IMR-90 (cell line): ENCODE measurements at regions not wholly inside any gene's neighbourhood (a gene's known extent, or its start where the extent isn't known, plus 50 kb on each side); places are given as distances from the start of the nearest gene placed in this dataset.

Experiments used
- ATAC-seq: fragments of 200-7000 bp; cut with Tn5 transposase; 2 replicates; pipeline ENCODE4 v1.9.1; 2020; ENCODE audit warnings: low read depth, mild to moderate bottlenecking, moderate library complexity
- BruUV-seq: library from RNA; stranded (reverse); fragments of 400-500 nt; replicated peaks from 2 replicates; lab custom pipeline; 2021; lab: Mats Ljungman, UMichigan
- CTCF ChIA-PET: fragments of 300-600 bp; formaldehyde crosslinking; extraction: SDS; loops from one replicate; lab custom pipeline; 2021; ENCODE audit warnings: antibody characterized with exemption; lab: Yijun Ruan, JAX
- POLR2A ChIA-PET: fragments of 300-600 bp; sonication (Branson Sonifier 250); formaldehyde crosslinking; loops from one replicate; lab custom pipeline; 2022; ENCODE audit warnings: antibody characterized with exemption; ENCODE audit not compliant: unreplicated experiment; lab: Charles Lee
- DNase-seq: peaks from one replicate; pipeline ENCODE4 v3.0.0; 2013
- H2AFZ ChIP-seq: replicated peaks from 2 replicates; pipeline ENCODE3; 2013; ENCODE audit warnings: low read length, mild to moderate bottlenecking; ENCODE audit not compliant: poor library complexity
- H2AK5ac ChIP-seq: 2 replicates; pipeline ENCODE4 v1.6.1; 2013; ENCODE audit warnings: low read depth, low read length, inconsistent platforms
- H2AK9ac ChIP-seq: replicated peaks from 2 replicates; pipeline ENCODE3; 2013; ENCODE audit warnings: mild to moderate bottlenecking, low read depth, low read length, moderate library complexity; ENCODE audit not compliant: poor library complexity
- H2BK120ac ChIP-seq: 2 replicates; pipeline ENCODE4 v1.6.1; 2013; ENCODE audit warnings: low read depth, low read length, inconsistent platforms
- H2BK15ac ChIP-seq: 3 replicates; pipeline ENCODE4 v1.6.1; 2013; ENCODE audit warnings: low read depth, low read length, inconsistent platforms
- H2BK20ac ChIP-seq: 2 replicates; pipeline ENCODE4 v1.6.1; 2013; ENCODE audit warnings: low read depth, mild to moderate bottlenecking, inconsistent platforms, low read length, moderate library complexity
- H2BK5ac ChIP-seq: 2 replicates; pipeline ENCODE4 v1.6.1; 2013; ENCODE audit warnings: mild to moderate bottlenecking, low read depth, low read length, inconsistent platforms; ENCODE audit not compliant: poor library complexity, severe bottlenecking
- H3K14ac ChIP-seq: replicated peaks from 2 replicates; pipeline ENCODE4 v1.6.1; 2013; ENCODE audit warnings: low read depth, low read length, inconsistent platforms
- H3K18ac ChIP-seq: 2 replicates; pipeline ENCODE4 v1.6.1; 2013; ENCODE audit warnings: low read depth, low read length, control low read depth
- H3K23ac ChIP-seq: 2 replicates; pipeline ENCODE4 v1.6.1; 2013; ENCODE audit warnings: low read depth, low read length, inconsistent platforms
- H3K27ac ChIP-seq: 2 replicates; pipeline ENCODE4 v1.5.1; 2013; ENCODE audit warnings: mild to moderate bottlenecking, control low read depth, low read length; ENCODE audit not compliant: insufficient read depth
- H3K27me3 ChIP-seq: 2 replicates; pipeline ENCODE4 v1.6.1; 2013; ENCODE audit warnings: low read length; ENCODE audit not compliant: control insufficient read depth, insufficient read depth
- H3K36me3 ChIP-seq: 2 replicates; pipeline ENCODE4 v1.6.1; 2013; ENCODE audit warnings: low read length, mixed read lengths; ENCODE audit not compliant: control insufficient read depth, insufficient read depth
- H3K4ac ChIP-seq: 2 replicates; pipeline ENCODE4 v1.6.1; 2013; ENCODE audit warnings: low read depth, low read length, inconsistent platforms
- H3K4me1 ChIP-seq: 2 replicates; pipeline ENCODE4 v1.6.1; 2013; ENCODE audit warnings: low read length, mixed read lengths; ENCODE audit not compliant: control insufficient read depth, insufficient read depth
- H3K4me2 ChIP-seq: 2 replicates; pipeline ENCODE4 v1.6.1; 2013; ENCODE audit warnings: low read depth, mild to moderate bottlenecking, control low read depth, low read length, moderate library complexity
- H3K4me3 ChIP-seq: 2 replicates; pipeline ENCODE4 v1.5.1; 2013; ENCODE audit warnings: low read depth, mild to moderate bottlenecking, control low read depth, low read length, moderate library complexity; ENCODE audit not compliant: insufficient read depth
- H3K56ac ChIP-seq: 2 replicates; pipeline ENCODE4 v1.6.1; 2013; ENCODE audit warnings: low read length, inconsistent platforms; ENCODE audit not compliant: insufficient read depth; ENCODE audit errors: extremely low read depth
- H3K79me1 ChIP-seq, 2 experiments: 2 replicates each; pipeline ENCODE4 v1.6.1; 2013; ENCODE audit warnings: low read length in 2 of 2, inconsistent platforms in 1 of 2, low read depth in 1 of 2
- H3K9ac ChIP-seq: 2 replicates; pipeline ENCODE4 v1.6.1; 2013; ENCODE audit warnings: low read depth, low read length, control low read depth
- H3K9me1 ChIP-seq: 2 replicates; pipeline ENCODE4 v1.6.1; 2013; ENCODE audit warnings: low read length, inconsistent platforms; ENCODE audit not compliant: insufficient read depth
- H3K9me3 ChIP-seq: 2 replicates; pipeline ENCODE4 v1.6.1; 2013; ENCODE audit warnings: low read length; ENCODE audit not compliant: control insufficient read depth, insufficient read depth
- H4K20me1 ChIP-seq: 2 replicates; pipeline ENCODE4 v1.6.1; 2013; ENCODE audit warnings: low read length, inconsistent platforms; ENCODE audit not compliant: insufficient read depth
- H4K5ac ChIP-seq: 2 replicates; pipeline ENCODE4 v1.6.1; 2013; ENCODE audit warnings: mild to moderate bottlenecking, low read depth, low read length, control low read depth
- H4K8ac ChIP-seq, 2 experiments: 2 replicates each; pipeline ENCODE4 v1.6.1; 2013; ENCODE audit warnings: low read depth in 2 of 2, low read length in 2 of 2, control low read depth in 1 of 2, inconsistent platforms in 1 of 2
- H4K91ac ChIP-seq: 2 replicates; pipeline ENCODE4 v1.6.1; 2013; ENCODE audit warnings: low read depth, low read length, inconsistent platforms; ENCODE audit not compliant: insufficient read depth
- BHLHE40 ChIP-seq: fragments of 150-350 bp; IDR thresholded peaks from 2 replicates; pipeline ENCODE4 v1.6.1; 2016; ENCODE audit warnings: mild to moderate bottlenecking, low read depth, low read length
- CEBPB ChIP-seq: IDR thresholded peaks from 2 replicates; pipeline ENCODE4 v1.6.1; 2012; ENCODE audit warnings: low read depth, low read length, improper control_type of control experiment
- MAZ ChIP-seq: IDR thresholded peaks from 2 replicates; pipeline ENCODE4 v1.6.1; 2012; ENCODE audit warnings: low read depth, mild to moderate bottlenecking, low read length, improper control_type of control experiment, moderate library complexity, borderline replicate concordance
- MXI1 ChIP-seq: IDR thresholded peaks from 2 replicates; pipeline ENCODE4 v1.6.1; 2012; ENCODE audit warnings: low read depth, mild to moderate bottlenecking, low read length, moderate library complexity, borderline replicate concordance
- USF2 ChIP-seq: fragments of 150-350 bp; IDR thresholded peaks from 2 replicates; pipeline ENCODE4 v1.6.1; 2017; ENCODE audit warnings: mild to moderate bottlenecking, antibody characterized with exemption, low read length, low read depth
- WGBS, 2 experiments: methylation state at CpG; one replicate each; pipeline versions ENCODE4 v1.1.5 to v1.1.7; 2013; ENCODE audit warnings: missing lambda C conversion rate in 2 of 2; ENCODE audit not compliant: insufficient read length in 1 of 2; ENCODE audit errors: extremely low coverage in 2 of 2; 5-methylcytosine and 5-hydroxymethylcytosine counted together
- dilution Hi-C: fragments of 300-500 bp; cut with HindIII; formaldehyde crosslinking; loops from one replicate; pipeline ENCODE4 v1.14.3; 2018; ENCODE audit warnings: low sequenced_read_pairs; ENCODE audit not compliant: unreplicated experiment
- in situ Hi-C: fragments of 300-500 bp; cut with MboI; formaldehyde crosslinking; loops from 3 replicates; pipeline ENCODE4 v1.14.3; 2019; ENCODE audit warnings: low sequenced_read_pairs, inconsistent platforms, mixed read lengths
- intact Hi-C: fragments of 100-400 bp; cut with micrococcal nuclease; formaldehyde crosslinking; loops from 2 replicates; pipeline ENCODE4 v1.10.0; 2022

DNA sequence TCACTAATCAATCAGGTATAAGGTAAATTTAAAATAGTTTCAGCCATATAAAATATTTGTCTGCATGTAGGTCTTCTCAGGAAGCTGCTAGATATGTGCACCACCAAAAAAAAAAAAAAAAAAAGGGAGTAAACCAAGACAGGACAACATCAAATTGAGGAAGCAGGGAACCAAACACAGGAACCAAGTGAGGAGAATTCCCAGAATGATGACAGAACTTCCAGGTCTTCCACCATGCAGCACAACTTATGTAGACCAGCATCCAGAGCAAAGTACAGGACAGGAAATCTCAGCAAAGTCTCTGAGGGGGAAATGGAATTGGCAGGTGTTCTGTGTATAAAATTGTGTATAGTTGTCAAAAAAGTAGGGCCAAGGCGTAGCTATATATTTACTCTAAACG lies 101.2 kb upstream of the CTSC start:
- in situ Hi-C loops: no loop called here
- POLR2A ChIA-PET: no interaction called here
- ATAC-seq (no peak), DNase-seq (no peak)
- no CpG with 5 or more reads among the region's 2 CpGs for WGBS, 2 experiments
- dilution Hi-C loops: no loop called here
- no peak overlapping the region for H2BK5ac ChIP-seq
- H3K9me1 ChIP-seq: no peaks in the 10 kb centered on the region
- no peak overlapping the region for H3K4me3 ChIP-seq
- no peak overlapping the region for H3K18ac ChIP-seq
- H2BK120ac ChIP-seq: no peak overlapping the region
- H3K4me1 ChIP-seq: peaks cover 2% of the 10 kb centered on the region; the same call in 1 of the 2 replicates
- no peak overlapping the region for H2BK15ac ChIP-seq
- no peak overlapping the region for H3K14ac ChIP-seq
- CTCF ChIA-PET: no interaction called here
- no peak overlapping the region for H4K91ac ChIP-seq
- no peaks in the 10 kb centered on the region for H3K79me1 ChIP-seq
- H4K8ac ChIP-seq: no peak overlapping the region
- no peak overlapping the region for H3K27ac ChIP-seq
- no peak overlapping the region for H3K56ac ChIP-seq
- TF ChIP-seq USF2 (no peak), MXI1 (no peak), BHLHE40 (no peak), MAZ (no peak), CEBPB (no peak)
- no TSS peak for BruUV-seq
- H2AFZ ChIP-seq: no peak overlapping the region
- no peaks in the 10 kb centered on the region for H3K27me3 ChIP-seq
- no peak overlapping the region for H2AK9ac ChIP-seq
- H2AK5ac ChIP-seq: no peak overlapping the region
- no peak overlapping the region for H3K23ac ChIP-seq
- no peak overlapping the region for H2BK20ac ChIP-seq
- H3K4me2 ChIP-seq: no peak overlapping the region
- H3K9me3 ChIP-seq: peaks cover 2% of the 10 kb centered on the region
- no peak overlapping the region for H3K9ac ChIP-seq
- intact Hi-C loops: no loop called here
- H3K36me3 ChIP-seq: no peaks in the 10 kb centered on the region
- no peaks in the 10 kb centered on the region for H4K20me1 ChIP-seq
- H4K5ac ChIP-seq: no peak overlapping the region
- H3K4ac ChIP-seq: no peak overlapping the region
